HG03575 (cell line): ENCODE measurements at regions not wholly inside any gene's neighbourhood (a gene's known extent, or its start where the extent isn't known, plus 50 kb on each side); places are given as distances from the start of the nearest gene placed in this dataset.
"Not testable (repeated sequence)": the region's sequence is repeated elsewhere in the genome, so short reads cannot be mapped to it uniquely, and the experiment has no call there.

ENCODE experiments used
- ATAC-seq: cut with Tn5 transposase; IDR thresholded peaks from one replicate; pipeline ENCODE4 v1.9.1; 2021; ENCODE audit not compliant: unreplicated experiment, insufficient number of reproducible peaks, low FRiP score; ENCODE audit errors: extremely low read depth

DNA sequence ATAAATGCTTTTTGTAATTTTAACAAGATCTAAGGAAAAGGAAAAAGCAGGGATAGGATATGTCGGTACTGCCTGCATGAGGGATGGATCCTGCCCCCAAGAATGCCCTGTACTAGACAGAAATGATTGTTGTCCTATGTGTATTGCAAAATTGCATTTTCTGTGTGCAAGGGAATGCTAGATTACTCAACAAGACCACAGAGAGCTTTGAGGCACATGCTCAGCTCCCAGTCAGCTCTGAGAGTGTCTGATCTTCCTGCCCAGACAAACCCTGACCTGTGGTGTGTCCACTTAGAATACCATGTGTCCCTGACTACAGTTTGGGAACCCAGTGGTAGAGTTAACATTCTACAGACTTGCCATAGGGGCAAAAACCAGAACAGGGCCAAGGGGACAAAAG lies 129.2 kb upstream of the PAK3 start:
- no peak for ATAC-seq

DNA sequence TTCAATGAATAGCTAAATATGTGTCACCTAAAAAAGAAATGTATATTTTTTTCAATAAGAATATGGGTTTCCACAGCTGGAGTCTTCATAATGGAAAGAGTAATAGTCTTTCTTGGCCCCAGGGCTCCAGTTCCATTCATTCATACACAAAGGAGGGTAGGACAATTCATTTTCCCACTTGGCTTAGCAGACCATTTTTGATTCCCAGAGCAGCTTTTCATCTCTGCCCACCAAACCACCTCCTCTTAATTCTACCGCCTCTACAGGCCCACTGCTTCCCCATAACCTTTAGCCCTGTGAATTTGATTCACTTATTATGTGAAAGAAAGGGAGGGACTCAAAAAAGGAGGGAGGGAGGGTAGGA lies 129.9 kb upstream of the PAK3 start:
- no peak for ATAC-seq

DNA sequence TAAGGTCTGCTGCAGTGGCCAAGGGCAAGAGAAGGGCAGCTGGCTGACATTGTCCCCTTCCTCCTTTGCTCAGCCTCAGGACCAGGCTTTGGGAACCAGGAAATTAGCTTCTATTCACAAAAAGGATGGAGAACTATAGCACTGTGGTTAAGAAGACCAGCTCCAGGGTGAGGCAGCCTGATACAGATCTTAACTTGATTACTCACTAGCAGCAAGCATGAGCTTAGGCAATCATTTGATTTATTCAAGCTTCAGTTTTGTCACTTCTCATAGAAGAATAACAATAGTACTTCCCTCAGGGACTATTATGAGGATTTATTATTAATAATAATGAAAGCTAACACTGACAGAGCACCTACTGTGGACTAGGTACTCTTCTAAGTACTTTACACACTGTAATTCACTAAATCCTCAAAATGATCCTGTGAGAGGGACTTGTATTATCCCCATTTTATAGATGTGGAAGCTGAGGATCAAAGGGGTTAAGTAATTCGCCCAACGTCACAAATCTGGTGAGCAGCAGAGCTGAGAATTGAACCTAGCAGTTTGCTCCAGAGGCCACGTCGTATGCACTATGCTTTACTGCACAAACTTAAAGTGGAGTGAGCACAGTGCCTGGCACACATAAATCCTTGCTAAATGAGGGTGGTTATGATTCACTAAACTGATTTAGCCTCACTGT lies 130.4 kb upstream of the PAK3 start:
- no peak for ATAC-seq

DNA sequence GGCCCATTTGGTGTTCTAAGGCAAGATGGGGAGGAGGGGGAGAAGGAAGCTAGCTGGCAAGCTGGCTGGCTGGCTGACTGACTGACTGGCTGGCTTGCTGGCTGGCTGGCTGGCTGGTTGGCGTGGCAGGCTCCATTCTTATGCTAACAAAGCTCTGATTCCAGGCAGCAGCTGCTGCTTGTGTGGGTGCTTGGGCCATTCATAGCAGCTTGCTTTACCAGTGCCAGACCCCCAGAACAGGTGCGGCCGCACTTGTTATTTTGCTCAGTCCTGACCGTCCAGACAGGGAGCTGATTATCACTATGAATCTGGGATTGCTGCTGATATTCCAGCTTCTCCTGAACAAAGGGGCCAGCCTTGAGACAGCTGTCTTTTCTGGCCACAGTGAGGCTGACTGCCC lies 131.2 kb upstream of the PAK3 start:
- no peak for ATAC-seq

DNA sequence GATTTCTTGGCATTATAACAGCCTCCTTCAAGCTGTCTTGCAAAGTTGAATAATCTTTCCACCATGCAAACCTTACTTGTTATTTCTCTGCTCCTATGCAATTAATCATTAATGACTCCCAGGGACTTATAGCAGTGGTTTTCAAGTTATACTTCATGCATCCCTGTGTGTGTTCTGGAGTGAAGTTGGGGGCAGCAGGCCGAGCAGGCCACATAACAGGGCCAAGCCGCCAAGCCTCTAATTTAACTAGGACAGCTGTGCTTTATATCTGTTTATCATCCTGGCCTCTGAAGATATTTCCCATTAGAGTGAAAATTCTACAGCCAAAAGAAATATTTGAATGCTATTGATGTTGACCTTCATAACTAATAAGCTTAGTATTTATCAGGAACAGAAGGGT lies 133.5 kb upstream of the PAK3 start:
- no peak for ATAC-seq

DNA sequence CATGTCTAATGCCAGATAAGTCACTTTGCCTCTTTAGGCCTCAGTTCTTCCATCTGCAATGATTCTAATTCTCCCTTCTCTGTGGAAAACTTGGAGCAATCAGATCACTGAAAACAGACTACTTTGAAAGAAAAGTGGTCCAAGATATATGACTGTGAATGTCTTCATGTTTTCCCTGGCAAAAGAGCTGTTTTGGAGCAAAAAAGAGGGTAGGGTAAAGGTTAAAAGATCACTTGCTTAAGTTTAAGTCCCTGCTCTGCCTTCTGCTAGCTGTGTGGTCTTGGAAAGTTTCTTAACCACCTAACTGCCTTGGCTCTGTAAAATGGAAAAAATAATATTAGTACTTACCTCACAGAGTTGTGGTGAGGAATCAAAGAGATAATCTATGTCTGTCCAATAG lies 140.3 kb upstream of the PAK3 start:
- no peak for ATAC-seq

DNA sequence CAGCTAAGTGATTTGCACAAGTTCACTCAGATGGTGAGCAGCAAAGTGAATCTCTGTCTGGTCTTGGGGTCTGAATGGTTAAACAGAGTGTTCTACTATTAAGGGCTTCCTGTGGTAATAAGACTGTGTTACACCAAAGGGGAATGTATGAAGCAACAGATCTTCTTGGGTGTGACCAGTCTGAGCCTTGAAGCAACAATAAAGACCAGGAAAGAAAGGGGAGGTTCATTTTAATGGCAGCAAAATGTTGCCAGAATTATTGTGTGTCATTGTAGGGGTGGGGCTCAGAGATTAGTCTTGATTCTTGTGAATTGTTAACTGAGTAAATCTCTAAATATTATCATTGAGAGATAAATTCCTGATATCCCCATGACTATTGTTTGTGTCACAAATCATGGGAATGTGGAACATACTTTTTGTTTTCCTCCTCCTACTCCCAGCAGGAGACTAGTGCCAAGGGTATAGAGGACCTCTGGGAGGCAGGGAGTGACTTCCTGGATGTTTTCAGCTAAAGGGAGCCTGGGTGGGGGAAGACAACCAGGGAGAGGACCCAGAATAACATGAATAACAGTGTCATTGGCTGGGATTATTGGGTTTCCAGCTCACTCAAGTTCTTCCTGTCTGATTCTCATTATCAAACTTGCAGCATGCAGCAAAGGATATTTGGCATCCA lies 141.4 kb upstream of the PAK3 start:
- no peak for ATAC-seq

DNA sequence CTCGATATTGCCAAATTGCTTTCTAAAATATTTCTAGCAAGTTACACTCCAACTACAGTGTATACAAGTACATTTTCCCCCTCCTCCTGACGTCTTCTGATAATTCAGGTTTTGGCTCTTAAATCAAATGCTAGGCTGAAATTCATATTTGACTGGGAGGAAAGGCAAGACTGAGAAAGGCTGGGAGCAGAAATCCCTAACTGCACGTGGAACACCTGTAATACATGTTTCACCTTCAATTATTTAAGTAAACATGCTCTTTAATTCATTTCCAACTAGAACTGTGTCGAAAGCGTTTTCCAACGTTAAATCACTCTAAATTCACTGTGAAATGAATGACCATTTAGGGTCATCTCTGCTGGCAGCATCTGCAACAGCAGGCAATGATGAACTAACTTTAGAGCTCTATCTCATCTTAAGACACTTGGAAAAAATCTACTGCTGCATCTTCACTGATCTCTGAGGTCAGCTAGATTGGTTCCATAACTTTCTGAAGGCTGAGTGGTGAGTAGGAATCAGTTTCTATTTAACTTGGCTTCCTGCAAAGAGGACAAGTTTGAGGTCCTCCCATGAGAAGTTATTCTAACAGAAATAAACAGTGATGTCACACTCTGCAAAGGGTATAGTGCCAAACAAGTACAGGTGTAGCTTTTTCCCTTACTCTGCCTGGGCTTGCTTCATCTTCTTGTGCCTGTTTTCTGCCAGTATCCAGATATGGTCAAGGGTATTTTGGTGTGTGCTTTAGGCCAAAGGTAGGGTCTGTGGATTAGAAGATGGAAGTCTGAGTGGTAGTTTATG lies 144.3 kb upstream of the PAK3 start:
- ATAC-seq: no peak

DNA sequence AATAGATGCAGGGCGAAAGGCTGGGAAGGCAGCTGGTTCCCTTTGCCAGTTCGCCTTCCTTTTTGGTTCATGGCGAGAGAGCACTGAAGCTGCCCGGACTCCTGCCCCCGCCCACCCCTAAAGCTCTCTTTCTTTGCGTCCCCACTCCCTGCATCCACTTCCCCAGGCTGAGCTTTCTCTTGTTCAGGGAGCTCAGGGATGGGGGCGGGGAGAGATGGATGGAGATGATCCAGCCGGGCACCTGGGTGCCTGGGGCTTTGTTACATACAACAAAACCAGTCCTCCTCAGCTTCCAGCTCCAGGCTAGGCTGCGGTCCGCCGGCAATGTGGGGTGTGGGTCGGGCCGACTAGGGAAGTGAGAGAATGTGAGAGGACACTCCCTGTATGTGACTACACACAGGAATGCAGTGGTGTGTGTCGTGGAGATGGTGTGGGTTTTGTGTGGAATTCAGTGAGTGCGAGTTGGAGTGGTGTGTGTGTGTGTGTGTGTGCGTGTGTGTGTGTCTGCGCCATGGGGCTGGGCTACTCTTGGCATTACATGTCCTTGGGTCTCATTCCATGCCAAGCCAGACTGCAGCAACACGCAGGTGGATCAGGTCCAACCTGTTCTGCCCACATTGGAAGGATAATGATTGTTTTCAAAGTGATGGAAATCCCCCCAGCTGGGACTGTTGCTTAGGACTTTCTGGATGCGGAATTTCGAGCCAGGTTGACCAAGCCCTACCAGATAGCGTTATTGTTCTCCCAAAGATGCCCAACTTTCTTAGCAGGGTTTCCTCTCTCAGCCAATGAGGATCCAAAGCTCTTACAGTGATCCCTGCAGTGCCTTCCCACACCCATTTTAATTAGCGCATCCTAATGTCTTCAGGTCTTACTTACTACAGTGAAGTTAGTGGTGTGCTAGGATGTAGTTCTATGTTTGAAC lies 149.4 kb upstream of the CHRDL1 start:
- no peak for ATAC-seq

DNA sequence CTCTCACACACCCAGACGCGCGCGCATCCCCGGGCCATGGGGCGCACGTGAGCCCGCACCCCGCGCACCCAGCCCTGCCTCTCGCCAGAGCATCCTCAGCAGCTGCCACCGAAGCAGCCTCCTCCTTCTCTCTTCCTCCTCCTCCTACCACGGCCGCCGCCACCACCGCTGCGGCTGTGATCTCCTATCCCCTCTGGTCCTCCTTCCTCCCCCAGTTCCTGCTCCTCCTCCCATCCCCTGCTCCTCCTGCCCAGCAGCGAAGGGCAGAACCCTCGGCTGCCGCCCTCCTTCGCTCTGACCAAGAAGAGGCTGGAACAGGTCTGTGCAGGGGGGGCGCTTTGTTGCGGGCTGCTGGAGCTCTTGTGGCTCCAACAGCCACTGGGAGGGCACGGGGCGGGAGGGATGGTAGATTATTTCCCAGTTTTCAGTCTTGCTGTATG lies 148.7 kb upstream of the CHRDL1 start:
- no peak for ATAC-seq

DNA sequence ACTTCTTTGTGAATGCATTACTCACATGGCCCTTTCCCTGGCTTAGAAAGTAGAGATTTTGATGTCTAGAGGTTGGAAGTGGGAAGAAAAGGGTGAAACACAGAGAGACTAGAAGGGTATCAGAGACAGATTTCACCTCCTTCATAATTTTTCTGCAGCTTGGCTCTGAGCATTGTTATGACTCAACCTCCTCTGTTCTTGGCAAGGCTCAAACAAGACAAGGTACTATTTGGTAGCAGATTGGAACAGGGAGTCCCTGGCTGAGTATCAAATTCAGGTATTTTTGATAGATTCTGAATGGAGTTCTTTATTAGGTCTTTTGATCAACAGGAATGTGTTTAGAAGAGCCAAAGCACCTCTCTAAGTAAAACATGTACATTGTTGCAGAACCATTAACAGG lies 146.3 kb upstream of the CHRDL1 start:
- no peak for ATAC-seq

DNA sequence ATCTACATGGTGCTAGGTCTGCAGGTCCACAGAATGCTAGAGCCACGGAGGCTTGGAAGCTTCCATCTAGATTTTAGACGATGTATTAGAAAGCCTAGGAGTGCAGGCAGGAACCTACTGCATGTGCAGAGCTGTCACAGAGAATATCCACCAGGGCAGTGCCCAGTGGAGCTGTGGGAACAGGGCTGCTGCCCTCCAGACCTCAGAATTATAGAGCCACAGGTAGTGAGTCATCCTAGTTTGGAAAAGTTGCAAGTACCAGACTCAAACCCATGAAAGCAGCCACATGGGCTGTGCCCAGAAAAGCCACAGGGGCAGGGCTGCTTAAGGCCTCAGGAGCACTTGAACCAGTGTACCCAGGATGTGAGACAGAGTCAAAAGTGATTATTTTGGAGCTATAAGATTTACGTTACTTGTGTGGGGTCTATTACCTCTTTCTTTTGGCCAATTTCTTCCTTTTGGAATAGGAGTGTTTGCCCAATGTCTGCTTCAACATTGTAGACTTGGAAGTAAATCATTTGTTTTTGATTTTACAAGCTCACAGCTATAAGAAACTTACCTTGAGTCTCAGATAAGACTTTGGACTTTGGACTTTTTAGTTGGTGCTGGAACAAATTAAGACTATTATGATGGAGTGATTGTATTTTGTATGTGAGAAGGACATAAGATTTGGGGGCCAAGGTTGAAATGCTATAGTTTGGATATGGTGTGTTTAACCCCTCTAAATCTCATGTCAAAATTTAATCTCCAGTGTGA lies 143.5 kb upstream of the CHRDL1 start:
- no peak for ATAC-seq

DNA sequence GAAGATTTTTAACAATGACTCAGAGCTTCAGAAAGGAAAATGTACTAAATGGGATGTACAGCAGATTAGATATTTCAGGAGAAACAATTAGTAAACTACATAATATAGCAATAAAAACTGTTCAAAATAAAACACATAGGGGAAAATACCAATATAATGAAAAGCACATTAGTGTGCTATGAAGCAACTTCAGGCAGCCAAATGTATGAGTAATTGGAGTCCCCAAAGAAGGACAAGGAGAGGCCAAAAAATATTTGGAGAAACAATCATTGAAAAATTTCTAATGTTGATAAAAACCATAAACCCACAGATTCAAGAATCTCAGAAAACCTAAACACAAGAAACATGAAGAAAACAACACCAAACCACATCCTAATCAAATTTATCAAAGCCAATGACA lies 129.3 kb upstream of the CHRDL1 start:
- no peak for ATAC-seq

DNA sequence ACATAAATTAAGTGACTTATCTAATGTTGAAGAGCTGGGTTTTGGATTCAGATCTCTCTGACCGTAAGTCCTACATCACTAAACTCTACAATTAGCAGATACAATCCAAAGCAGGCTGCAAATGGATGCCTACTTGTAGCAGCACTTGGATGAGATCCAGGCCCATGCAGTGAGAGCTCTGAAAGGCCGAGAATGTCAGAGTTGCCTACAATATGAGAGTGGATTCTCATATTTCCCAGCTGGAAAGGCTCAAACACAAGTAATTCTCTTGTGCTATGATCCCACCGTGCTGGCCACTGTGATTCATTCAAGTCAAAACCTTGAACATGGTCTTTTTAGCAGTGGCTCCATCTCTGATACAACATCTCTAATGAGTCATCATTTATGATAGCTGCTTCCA lies 125.4 kb upstream of the CHRDL1 start:
- no peak for ATAC-seq

DNA sequence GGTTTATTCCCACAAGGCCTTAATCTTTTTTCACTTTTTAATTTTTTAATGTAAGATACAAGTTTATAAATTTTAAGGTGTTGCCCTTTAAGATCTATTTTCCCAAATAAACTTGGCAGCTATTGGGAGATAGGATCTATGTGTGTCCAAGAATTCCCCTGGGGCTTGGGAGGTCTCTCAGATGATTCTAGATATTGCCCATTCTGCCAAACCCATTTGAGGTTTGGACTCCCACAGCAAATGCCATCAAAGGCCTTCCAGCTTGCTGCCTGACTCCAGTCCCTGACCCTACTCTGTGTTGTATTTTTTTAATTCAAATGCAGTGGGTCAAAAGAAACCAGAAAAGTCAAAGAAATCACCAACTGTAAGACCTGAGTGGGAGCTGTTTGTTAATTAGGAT lies 120.0 kb upstream of the CHRDL1 start:
- no peak for ATAC-seq

DNA sequence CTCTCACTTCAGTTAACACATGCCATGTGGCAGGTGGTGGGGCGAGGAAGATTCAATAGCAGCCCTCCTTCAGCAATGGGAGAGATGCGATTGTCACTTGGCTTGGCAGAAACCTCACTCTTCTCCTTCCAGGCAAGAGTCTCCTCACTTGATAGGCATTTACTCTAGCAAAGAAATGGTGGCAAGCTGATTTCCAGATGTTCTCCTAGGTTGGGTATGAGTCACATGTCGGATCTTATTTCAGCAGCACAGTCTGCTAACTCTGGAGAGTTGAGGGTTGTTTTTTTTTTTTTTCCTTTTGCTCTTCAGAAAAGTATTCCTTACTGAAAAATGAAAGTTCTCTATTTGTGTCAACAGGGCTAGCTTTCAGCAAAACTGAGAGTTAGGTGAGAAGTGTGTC lies 119.5 kb upstream of the CHRDL1 start:
- ATAC-seq: no peak

DNA sequence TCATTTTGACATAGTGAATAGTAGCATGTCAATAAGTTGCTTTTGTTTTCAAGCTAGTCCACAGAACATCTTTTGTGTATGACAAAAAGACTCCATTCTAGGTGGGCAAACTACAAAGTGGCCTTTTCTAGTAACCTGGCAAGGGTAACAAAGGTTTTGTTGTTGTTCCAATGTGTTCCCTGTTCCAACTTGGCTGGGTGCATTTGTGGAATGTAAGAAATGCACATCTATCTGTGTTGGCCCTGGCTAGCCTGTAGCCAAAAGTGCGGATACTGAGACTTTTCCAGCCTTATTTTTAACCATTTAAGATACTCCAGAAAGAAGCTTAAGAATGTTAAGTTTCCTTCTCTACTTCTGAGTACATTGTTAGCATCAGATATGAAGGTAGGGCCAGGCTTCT lies 118.7 kb upstream of the CHRDL1 start:
- no peak for ATAC-seq

DNA sequence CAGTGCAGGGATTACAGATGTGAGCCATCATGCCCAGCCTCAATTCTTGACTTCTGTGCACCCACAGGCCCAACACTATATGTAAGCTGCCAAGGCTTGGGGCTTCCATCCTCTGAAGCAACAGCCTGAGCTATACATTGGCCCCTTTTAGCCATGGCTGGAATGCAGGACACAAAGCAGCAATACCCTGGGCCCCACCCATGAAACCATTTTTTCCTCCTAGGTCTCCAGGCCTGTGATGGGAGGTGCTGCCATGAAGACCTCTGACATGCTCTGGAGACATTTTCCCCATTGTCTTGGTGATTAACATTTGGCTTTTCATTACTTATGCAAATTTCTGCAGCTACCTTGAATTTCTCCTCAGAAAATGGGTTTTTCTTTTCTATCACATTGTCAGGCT lies 109.1 kb upstream of the CHRDL1 start:
- ATAC-seq: not testable (repeated sequence)

DNA sequence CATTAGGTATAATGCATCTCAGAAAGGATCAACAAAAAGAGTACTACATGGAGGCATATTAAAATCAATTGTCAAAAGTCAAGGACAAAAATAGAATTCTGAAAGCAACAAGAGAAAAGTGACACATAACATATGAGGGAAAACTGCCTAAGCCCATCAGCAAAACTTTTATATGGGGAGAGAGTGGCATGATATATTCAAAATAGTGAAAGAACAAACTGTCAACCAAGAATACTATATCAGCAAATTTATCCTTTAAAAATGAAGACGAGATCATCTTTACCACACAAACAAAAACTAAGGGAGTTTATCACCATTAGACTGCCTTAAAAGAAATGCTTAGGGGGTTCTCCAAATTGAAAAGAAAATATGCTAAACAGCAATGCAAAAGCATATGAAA lies 86.4 kb upstream of the CHRDL1 start:
- no peak for ATAC-seq
